Caco-2 (cell line): ENCODE measurements at regions not wholly inside any gene's neighbourhood (a gene's known extent, or its start where the extent isn't known, plus 50 kb on each side); places are given as distances from the start of the nearest gene placed in this dataset.

Experiments
- BruUV-seq: library from RNA; stranded (reverse); fragments of 400-500 nt; replicated peaks from 2 replicates; lab custom pipeline; 2021; lab: Mats Ljungman, UMichigan
- CTCF ChIA-PET: fragments of 300-600 bp; sonication (Branson Sonifier 250); formaldehyde crosslinking; loops from one replicate; lab custom pipeline; 2022; ENCODE audit warnings: antibody characterized with exemption; lab: Charles Lee
- POLR2A ChIA-PET: fragments of 300-600 bp; sonication (Branson Sonifier 250); formaldehyde crosslinking; loops from one replicate; lab custom pipeline; 2022; ENCODE audit warnings: antibody characterized with exemption; lab: Charles Lee
- DNase-seq, 2 experiments: peaks; one replicate each; pipeline versions ENCODE4 v3.0.0 to v3.0.0-alpha.2; 2020 to 2022
- H3K27me3 ChIP-seq: replicated peaks from 2 replicates; pipeline ENCODE4 v1.6.0; 2011; ENCODE audit warnings: low read length; ENCODE audit not compliant: control insufficient read depth, insufficient read depth
- H3K36me3 ChIP-seq: 2 replicates; pipeline ENCODE4 v1.5.1; 2011; ENCODE audit warnings: low read length; ENCODE audit not compliant: control insufficient read depth, insufficient read depth
- H3K4me1 ChIP-seq: fragments of 250-450 bp; sonication (Bioruptor Pico); 2 replicates; pipeline ENCODE4 v1.5.1; 2020; ENCODE audit warnings: mild to moderate bottlenecking
- H3K4me3 ChIP-seq: 2 replicates; pipeline ENCODE4 v1.5.1; 2011; ENCODE audit warnings: low read depth, mild to moderate bottlenecking, control low read depth, low read length
- H3K9me3 ChIP-seq: fragments of 250-450 bp; sonication (Bioruptor Pico); 2 replicates; pipeline ENCODE4 v1.5.1; 2020; ENCODE audit warnings: mild to moderate bottlenecking, moderate library complexity
- H3K27ac Mint-ChIP-seq: one replicate; pipeline ENCODE4 v1.8.0; 2022; ENCODE audit warnings: mixed read lengths; ENCODE audit not compliant: unreplicated experiment
- H3K27me3 Mint-ChIP-seq: one replicate; pipeline ENCODE4 v1.8.0; 2022; ENCODE audit warnings: mixed read lengths; ENCODE audit not compliant: insufficient read depth, unreplicated experiment
- H3K36me3 Mint-ChIP-seq: one replicate; pipeline ENCODE4 v1.8.0; 2022; ENCODE audit warnings: mild to moderate bottlenecking, mixed read lengths; ENCODE audit not compliant: insufficient read depth, unreplicated experiment
- H3K4me1 Mint-ChIP-seq: one replicate; pipeline ENCODE4 v1.8.0; 2022; ENCODE audit warnings: low read depth, mixed read lengths; ENCODE audit not compliant: unreplicated experiment
- H3K4me3 Mint-ChIP-seq: one replicate; pipeline ENCODE4 v1.8.0; 2022; ENCODE audit warnings: mild to moderate bottlenecking, moderate library complexity, mixed read lengths; ENCODE audit not compliant: unreplicated experiment
- H3K9me3 Mint-ChIP-seq: one replicate; pipeline ENCODE4 v1.8.0; 2022; ENCODE audit warnings: mixed read lengths; ENCODE audit not compliant: unreplicated experiment
- intact Hi-C: fragments of 100-400 bp; cut with micrococcal nuclease; formaldehyde crosslinking; loops from one replicate; pipeline ENCODE4 v1.10.0; 2022; ENCODE audit not compliant: unreplicated experiment
- TF ChIP-seq, protein P1 (sequence below), 2 experiments: fragments of 200-600 bp in 1 of 2; IDR thresholded peaks; 1 replicate in 1 of 2; 2 replicates in 1 of 2; pipeline versions ENCODE4 v1.5.1 to v1.8.0; 2011 to 2022; ENCODE audit warnings: antibody characterized with exemption in 1 of 2, control low read depth in 1 of 2, inconsistent platforms in 1 of 2, low read depth in 1 of 2, low read length in 1 of 2, mild to moderate bottlenecking in 1 of 2, moderate library complexity in 1 of 2; ENCODE audit not compliant: insufficient read depth in 1 of 2, severe bottlenecking in 1 of 2, unreplicated experiment in 1 of 2

DNA sequence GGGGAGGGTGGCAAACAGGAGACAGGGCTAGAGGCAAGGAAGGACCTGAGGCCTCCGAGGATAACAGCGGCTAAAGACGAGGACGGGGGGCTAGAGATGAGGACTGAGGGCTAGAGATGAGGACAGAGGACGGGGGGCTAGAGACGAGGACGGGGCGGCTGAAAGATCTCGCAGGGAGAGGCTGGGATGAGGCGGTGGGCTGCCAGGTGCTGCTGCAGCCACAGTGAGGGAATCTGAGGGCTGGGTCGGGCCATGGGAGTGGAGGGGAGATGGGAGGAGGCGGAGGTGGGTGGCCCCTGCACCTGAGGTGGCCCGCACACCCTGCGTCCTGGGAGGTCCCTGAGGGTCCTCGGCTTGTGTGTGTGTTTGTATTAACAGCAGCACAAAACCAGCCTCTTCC is 350.2 kb upstream of the SALL3 start:
- Mint-ChIP-seq H3K4me1 (no peaks in the 10 kb centered on the region), H3K27ac (no peak overlapping the region), H3K4me3 (no peak overlapping the region), H3K9me3 (no peaks in the 10 kb centered on the region), H3K36me3 (no peaks in the 10 kb centered on the region), H3K27me3 (no peaks in the 10 kb centered on the region)
- no peak for DNase-seq
- BruUV-seq, result no TSS peak
- CTCF ChIA-PET, result no interaction called here
- TF ChIP-seq, protein P1, sequence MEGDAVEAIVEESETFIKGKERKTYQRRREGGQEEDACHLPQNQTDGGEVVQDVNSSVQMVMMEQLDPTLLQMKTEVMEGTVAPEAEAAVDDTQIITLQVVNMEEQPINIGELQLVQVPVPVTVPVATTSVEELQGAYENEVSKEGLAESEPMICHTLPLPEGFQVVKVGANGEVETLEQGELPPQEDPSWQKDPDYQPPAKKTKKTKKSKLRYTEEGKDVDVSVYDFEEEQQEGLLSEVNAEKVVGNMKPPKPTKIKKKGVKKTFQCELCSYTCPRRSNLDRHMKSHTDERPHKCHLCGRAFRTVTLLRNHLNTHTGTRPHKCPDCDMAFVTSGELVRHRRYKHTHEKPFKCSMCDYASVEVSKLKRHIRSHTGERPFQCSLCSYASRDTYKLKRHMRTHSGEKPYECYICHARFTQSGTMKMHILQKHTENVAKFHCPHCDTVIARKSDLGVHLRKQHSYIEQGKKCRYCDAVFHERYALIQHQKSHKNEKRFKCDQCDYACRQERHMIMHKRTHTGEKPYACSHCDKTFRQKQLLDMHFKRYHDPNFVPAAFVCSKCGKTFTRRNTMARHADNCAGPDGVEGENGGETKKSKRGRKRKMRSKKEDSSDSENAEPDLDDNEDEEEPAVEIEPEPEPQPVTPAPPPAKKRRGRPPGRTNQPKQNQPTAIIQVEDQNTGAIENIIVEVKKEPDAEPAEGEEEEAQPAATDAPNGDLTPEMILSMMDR (IDR thresholded peaks at IDR 0.05; ENCODE audit: insufficient read depth in 1 of 2, low read depth in 1 of 2, low read length in 1 of 2, severe bottlenecking in 1 of 2, unreplicated experiment in 1 of 2), result no peak
- Histone ChIP-seq H3K27me3 (no peaks in the 10 kb centered on the region), H3K4me3 (no peak overlapping the region), H3K36me3 (no peaks in the 10 kb centered on the region), H3K4me1 (no peaks in the 10 kb centered on the region), H3K9me3 (no peaks in the 10 kb centered on the region)
- intact Hi-C loops, result no loop called here
- POLR2A ChIA-PET, result no interaction called here

DNA sequence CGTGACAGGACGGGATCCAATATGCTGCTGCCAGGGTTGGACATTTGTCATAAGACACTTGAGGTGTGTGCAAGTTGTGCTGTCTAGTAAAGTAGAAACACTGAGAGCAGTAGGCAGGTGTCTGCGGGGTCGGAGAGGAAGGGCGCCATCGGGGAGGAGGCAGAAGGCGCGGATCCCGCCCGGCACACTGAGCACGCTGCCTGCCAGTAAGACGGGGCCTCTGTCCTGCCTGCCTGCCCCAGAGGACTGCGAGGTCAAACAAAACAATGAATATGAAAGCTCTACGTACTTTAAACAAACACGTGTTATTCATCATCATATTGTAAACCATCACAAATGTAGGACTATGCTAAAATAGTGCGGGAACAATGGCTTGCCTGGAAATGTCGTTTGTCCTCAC is 349.3 kb upstream of the SALL3 start:
- intact Hi-C loops, result no loop called here
- CTCF ChIA-PET, result no interaction called here
- Mint-ChIP-seq H3K4me3 (no peak overlapping the region), H3K27me3 (no peaks in the 10 kb centered on the region), H3K4me1 (no peaks in the 10 kb centered on the region), H3K36me3 (no peaks in the 10 kb centered on the region), H3K9me3 (no peaks in the 10 kb centered on the region), H3K27ac (no peak overlapping the region)
- no peak overlapping the region for H3K4me3 ChIP-seq
- no TSS peak for BruUV-seq
- H3K9me3 ChIP-seq, result no peaks in the 10 kb centered on the region
- no peaks in the 10 kb centered on the region for H3K36me3 ChIP-seq
- TF ChIP-seq, protein P1 (IDR thresholded peaks at IDR 0.05; ENCODE audit: insufficient read depth in 1 of 2, low read depth in 1 of 2, low read length in 1 of 2, severe bottlenecking in 1 of 2, unreplicated experiment in 1 of 2), result no peak
- POLR2A ChIA-PET, result no interaction called here
- H3K4me1 ChIP-seq, result no peaks in the 10 kb centered on the region
- no peak for DNase-seq
- no peaks in the 10 kb centered on the region for H3K27me3 ChIP-seq

DNA sequence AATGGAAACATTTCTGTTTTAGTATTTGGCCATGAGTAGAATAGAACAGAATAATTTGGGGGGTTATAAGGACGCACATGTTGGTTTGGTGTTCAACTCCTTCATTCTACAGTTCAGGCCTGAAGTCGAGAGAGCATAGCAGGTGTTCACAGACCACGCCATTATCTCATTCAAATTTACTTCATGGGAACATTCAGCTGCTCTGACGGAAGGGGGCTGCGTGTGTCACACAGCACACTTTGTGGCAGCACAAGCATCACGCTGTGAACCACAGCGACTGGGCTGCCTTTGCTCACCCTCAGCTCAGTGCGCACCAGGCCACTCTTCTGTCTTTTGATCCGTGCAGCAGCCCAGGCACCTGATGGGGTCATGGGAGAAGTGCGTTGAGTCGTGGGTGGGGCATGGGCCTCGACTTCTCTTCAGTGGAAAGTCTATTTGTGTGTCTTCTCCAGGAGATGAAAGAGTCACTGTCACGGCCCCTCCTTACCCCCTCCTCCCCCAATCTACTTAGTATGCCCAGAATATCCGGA is 348.6 kb upstream of the SALL3 start:
- ChIA-PET CTCF (no interaction called here), POLR2A (no interaction called here)
- H3K27me3 Mint-ChIP-seq, result no peaks in the 10 kb centered on the region
- Histone ChIP-seq H3K27me3 (no peaks in the 10 kb centered on the region), H3K36me3 (no peaks in the 10 kb centered on the region), H3K4me3 (no peak overlapping the region), H3K4me1 (no peaks in the 10 kb centered on the region), H3K9me3 (no peaks in the 10 kb centered on the region)
- no peak overlapping the region for H3K27ac Mint-ChIP-seq
- no TSS peak for BruUV-seq
- H3K4me1 Mint-ChIP-seq, result no peaks in the 10 kb centered on the region
- peaks cover 5% of the 10 kb centered on the region for H3K36me3 Mint-ChIP-seq
- DNase-seq, result no peak
- TF ChIP-seq, protein P1 (IDR thresholded peaks at IDR 0.05; ENCODE audit: insufficient read depth in 1 of 2, low read depth in 1 of 2, low read length in 1 of 2, severe bottlenecking in 1 of 2, unreplicated experiment in 1 of 2), result no peak
- H3K9me3 Mint-ChIP-seq, result peaks cover 6% of the 10 kb centered on the region
- no peak overlapping the region for H3K4me3 Mint-ChIP-seq
- intact Hi-C loops, result no loop called here
